GM12873 (cell line): ENCODE measurements at regions not wholly inside any gene's neighbourhood (a gene's known extent, or its start where the extent isn't known, plus 50 kb on each side); places are given as distances from the start of the nearest gene placed in this dataset.

ENCODE experiments used
- CTCF ChIP-seq: IDR thresholded peaks from 2 replicates; pipeline ENCODE4 v1.5.1; 2012; ENCODE audit warnings: low read depth, mild to moderate bottlenecking, moderate library complexity, low read length, control low read depth; ENCODE audit not compliant: insufficient read depth; ENCODE audit errors: missing control alignments

- TF ChIP-seq CTCF = no peak
Measured at GRCh38 chr20:60171313-60171712, 213.1 kb downstream of the CDH26 start.

GRCh38 chr20:60171738-60172137, 213.5 kb downstream of the CDH26 start:
- no peak for TF ChIP-seq CTCF

- no peak for TF ChIP-seq CTCF
Measured at GRCh38 chr20:60172346-60172984, 214.2 kb downstream of the CDH26 start.

GRCh38 chr20:60177080-60177479, 218.9 kb downstream of the CDH26 start:
- TF ChIP-seq CTCF = no peak

GRCh38 chr20:60180986-60181385, 222.8 kb downstream of the CDH26 start:
- TF ChIP-seq CTCF = no peak

- no peak for TF ChIP-seq CTCF
Measured at GRCh38 chr20:60186412-60186811, 228.2 kb downstream of the CDH26 start.

GRCh38 chr20:60187683-60188082, 229.5 kb downstream of the CDH26 start:
- TF ChIP-seq CTCF = no peak
